GM21447 (cell line): ENCODE measurements at regions not wholly inside any gene's neighbourhood (a gene's known extent, or its start where the extent isn't known, plus 50 kb on each side); places are given as distances from the start of the nearest gene placed in this dataset.
"Not testable (repeated sequence)": the region's sequence is repeated elsewhere in the genome, so short reads cannot be mapped to it uniquely, and the experiment has no call there.

Experiments used
- ATAC-seq: cut with Tn5 transposase; IDR thresholded peaks from one replicate; pipeline ENCODE4 v1.9.1; 2021; ENCODE audit not compliant: unreplicated experiment

- ATAC-seq: no peak
Observed at GRCh38 chr4:63090641-63091040, 1318.6 kb downstream of the TECRL start.

GRCh38 chr4:63085091-63085490 is 1324.2 kb downstream of the TECRL start:
- no peak for ATAC-seq

- no peak for ATAC-seq
Observed at GRCh38 chr4:63080934-63081333, 1328.3 kb downstream of the TECRL start.

GRCh38 chr4:63063760-63064159 is 1345.5 kb downstream of the TECRL start:
- no peak for ATAC-seq

- ATAC-seq: not testable (repeated sequence)
Observed at GRCh38 chr4:63062891-63063290, 1346.4 kb downstream of the TECRL start.

GRCh38 chr4:63049726-63050125 is 1359.5 kb downstream of the TECRL start:
- no peak for ATAC-seq

- no peak for ATAC-seq
Observed at GRCh38 chr4:63049278-63049677, 1360.0 kb downstream of the TECRL start.

GRCh38 chr4:63036159-63036866 is 1372.9 kb downstream of the TECRL start:
- no peak for ATAC-seq

GRCh38 chr4:63029380-63029779 is 1379.9 kb downstream of the TECRL start:
- ATAC-seq: no peak

GRCh38 chr4:63020661-63021060 is 1388.6 kb downstream of the TECRL start:
- no peak for ATAC-seq

- ATAC-seq: no peak
Observed at GRCh38 chr4:63017300-63017699, 1392.0 kb downstream of the TECRL start.

GRCh38 chr4:62970846-62971245 is 1438.4 kb downstream of the TECRL start:
- no peak for ATAC-seq

GRCh38 chr4:62960415-62960814 is 1448.8 kb downstream of the TECRL start:
- ATAC-seq: no peak

- no peak for ATAC-seq
Observed at GRCh38 chr4:62953752-62954151, 1455.5 kb downstream of the TECRL start.

- ATAC-seq: no peak
Observed at GRCh38 chr4:62952366-62952765, 1456.9 kb downstream of the TECRL start.

GRCh38 chr4:62948108-62948507 is 1461.1 kb downstream of the TECRL start:
- no peak for ATAC-seq

GRCh38 chr4:62940229-62940628 is 1469.0 kb downstream of the TECRL start:
- ATAC-seq: no peak

- ATAC-seq: no peak
Observed at GRCh38 chr4:62930884-62931283, 1478.4 kb downstream of the TECRL start.

- ATAC-seq: no peak
Observed at GRCh38 chr4:62928483-62928882, 1480.8 kb downstream of the TECRL start.

GRCh38 chr4:62927574-62927973 is 1481.7 kb downstream of the TECRL start:
- no peak for ATAC-seq

GRCh38 chr4:62923783-62924182 is 1485.5 kb downstream of the TECRL start:
- no peak for ATAC-seq

GRCh38 chr4:62917649-62918048 is 1491.6 kb downstream of the TECRL start:
- ATAC-seq: no peak

GRCh38 chr4:62914758-62915157 is 1494.5 kb downstream of the TECRL start:
- no peak for ATAC-seq
